HCT116 (cell line): ENCODE measurements at regions not wholly inside any gene's neighbourhood (a gene's known extent, or its start where the extent isn't known, plus 50 kb on each side); places are given as distances from the start of the nearest gene placed in this dataset.

ENCODE experiments used
- CTCF ChIP-seq, 3 experiments: fragments of 200-600 bp in 1 of 3; sonication (generic) in 1 of 3; IDR thresholded peaks in 2 of 3; conservative IDR thresholded peaks in 1 of 3; 2 replicates each; pipeline ENCODE4 v1.5.1; 2012 to 2017; ENCODE audit warnings: low read depth in 2 of 3, low read length in 2 of 3, antibody characterized with exemption in 1 of 3, borderline replicate concordance in 1 of 3, control low read depth in 1 of 3, mild to moderate bottlenecking in 1 of 3, mixed read lengths in 1 of 3, mixed run types in 1 of 3, moderate library complexity in 1 of 3; ENCODE audit not compliant: insufficient read depth in 1 of 3
- EZH2 ChIP-seq: fragments of 200-600 bp; sonication (generic); IDR thresholded peaks from 2 replicates; pipeline ENCODE4 v1.6.1; 2017; ENCODE audit warnings: antibody characterized with exemption, mixed run types
- FOSL1 ChIP-seq: IDR thresholded peaks from 2 replicates; pipeline ENCODE4 v1.6.1; 2012; ENCODE audit warnings: low read depth
- POLR2AphosphoS5 ChIP-seq: IDR thresholded peaks from 2 replicates; pipeline ENCODE4 v1.6.1; 2011; ENCODE audit warnings: mild to moderate bottlenecking, low read depth, low read length, moderate library complexity

DNA sequence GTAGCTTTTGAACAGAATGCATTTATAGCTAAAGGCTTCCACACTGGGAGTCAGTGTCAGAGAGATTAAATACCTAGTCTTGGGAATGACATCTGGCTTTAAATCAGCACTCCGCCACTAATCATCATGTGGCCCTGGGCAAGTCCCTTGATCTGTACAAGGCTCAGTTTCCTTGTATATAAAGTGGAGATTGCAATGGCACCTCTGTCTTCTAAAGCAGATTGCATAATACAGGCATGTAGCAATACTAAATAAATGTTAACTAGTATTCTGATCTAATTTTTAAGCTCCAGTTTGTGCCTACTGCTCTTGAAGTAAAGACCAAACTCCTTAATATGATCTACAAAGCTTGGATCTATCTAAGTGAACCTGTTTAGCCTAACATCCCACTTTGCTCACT is 249.4 kb downstream of the PLPP3 start:
- no peak for TF ChIP-seq FOSL1
- TF ChIP-seq POLR2AphosphoS5: no peak
- no peak for TF ChIP-seq EZH2
- TF ChIP-seq CTCF (IDR thresholded peaks at IDR 0.05 in 2 of 3, conservative IDR thresholded peaks at IDR 0.05 in 1 of 3; ENCODE audit: borderline replicate concordance in 1 of 3, insufficient read depth in 1 of 3, low read depth in 2 of 3, low read length in 2 of 3): no peak
